ENCODE measurements at regions not wholly inside any gene's neighbourhood (a gene's known extent, or its start where the extent isn't known, plus 50 kb on each side); places are given as distances from the start of the nearest gene placed in this dataset.

- H2AK5ac ChIP-seq (ENCODE audit: low read length, severe bottlenecking), result no peak overlapping the region
- no peak overlapping the region for H2BK5ac ChIP-seq (ENCODE audit: low read depth, low read length, poor library complexity, severe bottlenecking)
- no CpG with 5 or more reads among the region's 7 CpGs for WGBS
- H3K4me3 ChIP-seq (ENCODE audit: insufficient read depth in 1 of 2, low read depth in 1 of 2, low read length in 2 of 2), result no peak overlapping the region
- no peak overlapping the region for H3K27ac ChIP-seq (ENCODE audit: low read length, poor library complexity, severe bottlenecking)
- no peak overlapping the region for H2BK12ac ChIP-seq (ENCODE audit: low read length in 2 of 2)
- no peak overlapping the region for H3K23ac ChIP-seq (ENCODE audit: low read length in 2 of 2)
- H2BK120ac ChIP-seq (ENCODE audit: low read depth, low read length), result no peak overlapping the region
- no peak overlapping the region for H4K91ac ChIP-seq (ENCODE audit: low read length)
- no peak overlapping the region for H3K4me2 ChIP-seq (ENCODE audit: low read length, poor library complexity, severe bottlenecking)
- DNase-seq, result no peak
- H3K36me3 ChIP-seq (ENCODE audit: control insufficient read depth in 1 of 2, insufficient read depth in 2 of 2, low read depth in 1 of 2, low read length in 2 of 2), result no peaks in the 10 kb centered on the region
- H3K79me1 ChIP-seq (replicated peaks; ENCODE audit: low read length, poor library complexity, severe bottlenecking), result no peaks in the 10 kb centered on the region
- peaks cover 6% of the 10 kb centered on the region for H3K9me3 ChIP-seq (ENCODE audit: control insufficient read depth, low read length)
- no peak overlapping the region for H2AFZ ChIP-seq (ENCODE audit: low read depth, low read length)
- no peaks in the 10 kb centered on the region for H3K4me1 ChIP-seq (ENCODE audit: control insufficient read depth, insufficient read depth, low read depth, low read length)
- no peak overlapping the region for H3K4ac ChIP-seq (ENCODE audit: low read depth in 1 of 2, low read length in 2 of 2)
- H3K9ac ChIP-seq (ENCODE audit: low read length), result no peak overlapping the region
- no peaks in the 10 kb centered on the region for H3K27me3 ChIP-seq (ENCODE audit: control insufficient read depth in 1 of 2, insufficient read depth in 1 of 2, low read length in 2 of 2)
- H3K18ac ChIP-seq (ENCODE audit: low read depth in 1 of 2, low read length in 2 of 2), result no peak overlapping the region
- H4K8ac ChIP-seq (ENCODE audit: low read length), result no peak overlapping the region
- H3K14ac ChIP-seq (ENCODE audit: low read length in 2 of 2), result no peak overlapping the region
- no peak overlapping the region for H2BK15ac ChIP-seq (ENCODE audit: low read depth, poor library complexity, severe bottlenecking)
These were observed 170.0 kb downstream of the TNFSF13B start for GRCh38 chr13:108439556-108439955.

GRCh38 chr13:108444448-108444847, 174.9 kb downstream of the TNFSF13B start:
- no peak overlapping the region for H3K14ac ChIP-seq (ENCODE audit: low read length in 2 of 2)
- no peak overlapping the region for H2AFZ ChIP-seq (ENCODE audit: low read depth, low read length)
- H3K9ac ChIP-seq (ENCODE audit: low read length), result no peak overlapping the region
- no peak overlapping the region for H3K4me2 ChIP-seq (ENCODE audit: low read length, poor library complexity, severe bottlenecking)
- H2BK15ac ChIP-seq (ENCODE audit: low read depth, poor library complexity, severe bottlenecking), result no peak overlapping the region
- WGBS, result 65% methylated on average over 5 of the region's 6 CpGs
- H2BK5ac ChIP-seq (ENCODE audit: low read depth, low read length, poor library complexity, severe bottlenecking), result no peak overlapping the region
- no peaks in the 10 kb centered on the region for H3K36me3 ChIP-seq (ENCODE audit: control insufficient read depth in 1 of 2, insufficient read depth in 2 of 2, low read depth in 1 of 2, low read length in 2 of 2)
- H3K9me3 ChIP-seq (ENCODE audit: control insufficient read depth, low read length), result peaks cover 6% of the 10 kb centered on the region
- no peak overlapping the region for H2BK120ac ChIP-seq (ENCODE audit: low read depth, low read length)
- no peak overlapping the region for H3K18ac ChIP-seq (ENCODE audit: low read depth in 1 of 2, low read length in 2 of 2)
- no peak overlapping the region for H2BK12ac ChIP-seq (ENCODE audit: low read length in 2 of 2)
- no peak overlapping the region for H3K23ac ChIP-seq (ENCODE audit: low read length in 2 of 2)
- no peak overlapping the region for H3K4ac ChIP-seq (ENCODE audit: low read depth in 1 of 2, low read length in 2 of 2)
- no peak overlapping the region for H3K27ac ChIP-seq (ENCODE audit: low read length, poor library complexity, severe bottlenecking)
- no peak overlapping the region for H4K8ac ChIP-seq (ENCODE audit: low read length)
- H3K79me1 ChIP-seq (replicated peaks; ENCODE audit: low read length, poor library complexity, severe bottlenecking), result no peaks in the 10 kb centered on the region
- DNase-seq, result no peak
- H3K4me3 ChIP-seq (ENCODE audit: insufficient read depth in 1 of 2, low read depth in 1 of 2, low read length in 2 of 2), result no peak overlapping the region
- H4K91ac ChIP-seq (ENCODE audit: low read length), result no peak overlapping the region
- H3K4me1 ChIP-seq (ENCODE audit: control insufficient read depth, insufficient read depth, low read depth, low read length), result no peaks in the 10 kb centered on the region
- no peak overlapping the region for H2AK5ac ChIP-seq (ENCODE audit: low read length, severe bottlenecking)
- H3K27me3 ChIP-seq (ENCODE audit: control insufficient read depth in 1 of 2, insufficient read depth in 1 of 2, low read length in 2 of 2), result no peaks in the 10 kb centered on the region

DNA sequence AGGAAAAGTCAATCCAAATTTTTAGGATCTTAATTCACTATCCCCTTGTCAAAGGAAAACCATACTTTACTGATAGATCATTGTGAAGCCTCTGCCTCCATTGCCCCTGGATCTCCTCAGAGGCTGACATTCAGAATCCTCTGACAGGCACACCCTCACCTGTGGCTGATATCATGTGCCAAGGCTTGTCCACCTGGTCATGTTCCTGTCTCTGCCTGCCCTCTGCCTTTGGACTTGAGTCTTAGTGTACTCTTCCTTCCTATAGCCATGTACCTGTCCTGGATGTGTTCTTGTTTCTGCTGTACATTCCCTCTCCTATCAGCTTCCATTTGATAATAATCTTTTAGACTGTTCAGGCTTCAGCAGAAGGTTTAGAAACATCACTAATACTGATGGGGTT, 179.4 kb downstream of the TNFSF13B start:
- no peak overlapping the region for H2AK5ac ChIP-seq (ENCODE audit: low read length, severe bottlenecking)
- no peaks in the 10 kb centered on the region for H3K9me3 ChIP-seq (ENCODE audit: control insufficient read depth, low read length)
- no peaks in the 10 kb centered on the region for H3K4me1 ChIP-seq (ENCODE audit: control insufficient read depth, insufficient read depth, low read depth, low read length)
- no peak overlapping the region for H3K4me2 ChIP-seq (ENCODE audit: low read length, poor library complexity, severe bottlenecking)
- DNase-seq, result no peak
- H2BK12ac ChIP-seq (ENCODE audit: low read length in 2 of 2), result no peak overlapping the region
- H3K9ac ChIP-seq (ENCODE audit: low read length), result no peak overlapping the region
- no peak overlapping the region for H3K14ac ChIP-seq (ENCODE audit: low read length in 2 of 2)
- no peak overlapping the region for H3K27ac ChIP-seq (ENCODE audit: low read length, poor library complexity, severe bottlenecking)
- H4K91ac ChIP-seq (ENCODE audit: low read length), result no peak overlapping the region
- H4K8ac ChIP-seq (ENCODE audit: low read length), result no peak overlapping the region
- no peak overlapping the region for H3K4me3 ChIP-seq (ENCODE audit: insufficient read depth in 1 of 2, low read depth in 1 of 2, low read length in 2 of 2)
- H3K23ac ChIP-seq (ENCODE audit: low read length in 2 of 2), result no peak overlapping the region
- H3K4ac ChIP-seq (ENCODE audit: low read depth in 1 of 2, low read length in 2 of 2), result no peak overlapping the region
- no peak overlapping the region for H3K18ac ChIP-seq (ENCODE audit: low read depth in 1 of 2, low read length in 2 of 2)
- H3K36me3 ChIP-seq (ENCODE audit: control insufficient read depth in 1 of 2, insufficient read depth in 2 of 2, low read depth in 1 of 2, low read length in 2 of 2), result no peaks in the 10 kb centered on the region
- no peak overlapping the region for H2BK15ac ChIP-seq (ENCODE audit: low read depth, poor library complexity, severe bottlenecking)
- no peak overlapping the region for H2BK5ac ChIP-seq (ENCODE audit: low read depth, low read length, poor library complexity, severe bottlenecking)
- no peak overlapping the region for H2BK120ac ChIP-seq (ENCODE audit: low read depth, low read length)
- H3K79me1 ChIP-seq (replicated peaks; ENCODE audit: low read length, poor library complexity, severe bottlenecking), result no peaks in the 10 kb centered on the region
- no peak overlapping the region for H2AFZ ChIP-seq (ENCODE audit: low read depth, low read length)
- H3K27me3 ChIP-seq (ENCODE audit: control insufficient read depth in 1 of 2, insufficient read depth in 1 of 2, low read length in 2 of 2), result no peaks in the 10 kb centered on the region

DNA sequence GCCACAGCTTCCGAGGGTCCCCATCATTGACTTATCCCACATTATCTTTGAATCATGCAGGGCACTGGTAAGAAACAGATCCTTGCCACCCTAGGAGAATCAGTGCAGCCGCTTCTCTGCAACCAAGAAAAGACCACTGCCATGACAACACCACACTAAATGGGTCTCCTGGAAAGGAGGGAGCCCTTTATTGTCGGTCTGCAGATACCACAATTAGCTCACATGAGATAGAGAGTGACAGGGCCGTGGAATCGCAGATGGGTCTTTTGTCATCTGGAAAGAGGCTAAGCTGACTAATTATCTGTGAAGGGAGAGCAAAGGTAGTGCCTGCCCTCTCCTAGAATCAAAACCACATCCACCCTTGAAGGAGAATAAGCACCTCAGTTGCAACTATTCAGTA, 178.3 kb upstream of the MYO16 start:
- no peak overlapping the region for H2BK5ac ChIP-seq (ENCODE audit: low read depth, low read length, poor library complexity, severe bottlenecking)
- no peak overlapping the region for H3K4me2 ChIP-seq (ENCODE audit: low read length, poor library complexity, severe bottlenecking)
- 79% methylated on average over 5 of the region's 5 CpGs for WGBS
- no peak overlapping the region for H3K9ac ChIP-seq (ENCODE audit: low read length)
- H3K27ac ChIP-seq (ENCODE audit: low read length, poor library complexity, severe bottlenecking), result no peak overlapping the region
- DNase-seq, result no peak
- no peaks in the 10 kb centered on the region for H3K79me1 ChIP-seq (replicated peaks; ENCODE audit: low read length, poor library complexity, severe bottlenecking)
- no peak overlapping the region for H2BK12ac ChIP-seq (ENCODE audit: low read length in 2 of 2)
- no peak overlapping the region for H2AFZ ChIP-seq (ENCODE audit: low read depth, low read length)
- H3K18ac ChIP-seq (ENCODE audit: low read depth in 1 of 2, low read length in 2 of 2), result no peak overlapping the region
- H3K23ac ChIP-seq (ENCODE audit: low read length in 2 of 2), result no peak overlapping the region
- H2BK120ac ChIP-seq (ENCODE audit: low read depth, low read length), result no peak overlapping the region
- no peaks in the 10 kb centered on the region for H3K36me3 ChIP-seq (ENCODE audit: control insufficient read depth in 1 of 2, insufficient read depth in 2 of 2, low read depth in 1 of 2, low read length in 2 of 2)
- H3K14ac ChIP-seq (ENCODE audit: low read length in 2 of 2), result no peak overlapping the region
- no peaks in the 10 kb centered on the region for H3K27me3 ChIP-seq (ENCODE audit: control insufficient read depth in 1 of 2, insufficient read depth in 1 of 2, low read length in 2 of 2)
- no peaks in the 10 kb centered on the region for H3K4me1 ChIP-seq (ENCODE audit: control insufficient read depth, insufficient read depth, low read depth, low read length)
- H2BK15ac ChIP-seq (ENCODE audit: low read depth, poor library complexity, severe bottlenecking), result no peak overlapping the region
- no peak overlapping the region for H4K91ac ChIP-seq (ENCODE audit: low read length)
- no peak overlapping the region for H4K8ac ChIP-seq (ENCODE audit: low read length)
- H3K9me3 ChIP-seq (ENCODE audit: control insufficient read depth, low read length), result no peaks in the 10 kb centered on the region
- no peak overlapping the region for H3K4ac ChIP-seq (ENCODE audit: low read depth in 1 of 2, low read length in 2 of 2)
- no peak overlapping the region for H2AK5ac ChIP-seq (ENCODE audit: low read length, severe bottlenecking)
- H3K4me3 ChIP-seq (ENCODE audit: insufficient read depth in 1 of 2, low read depth in 1 of 2, low read length in 2 of 2), result no peak overlapping the region

All from mesenchymal stem cell (in vitro differentiated cells and primary cell).